NCI-H2227 (cell line): ENCODE measurements at regions not wholly inside any gene's neighbourhood (a gene's known extent, or its start where the extent isn't known, plus 50 kb on each side); places are given as distances from the start of the nearest gene placed in this dataset.

Experiments
- DNase-seq: peaks from one replicate; lab custom pipeline; 2025; ENCODE audit not compliant: unreplicated experiment; lab: John Stamatoyannopoulos, UW

- no peak for DNase-seq
Measured at GRCh38 chr11:119830400-119830799, 101.4 kb upstream of the NECTIN1 start.

- no peak for DNase-seq
Measured at GRCh38 chr11:119829402-119829801, 100.4 kb upstream of the NECTIN1 start.

- no peak for DNase-seq
Measured at GRCh38 chr11:119828819-119829218, 99.8 kb upstream of the NECTIN1 start.

- no peak for DNase-seq
Measured at GRCh38 chr11:119828006-119828405, 99.0 kb upstream of the NECTIN1 start.

GRCh38 chr11:119827113-119827512 is 98.1 kb upstream of the NECTIN1 start:
- no peak for DNase-seq

GRCh38 chr11:119823077-119823476 is 94.1 kb upstream of the NECTIN1 start:
- no peak for DNase-seq

- DNase-seq, result no peak
Measured at GRCh38 chr11:119816660-119817059, 87.7 kb upstream of the NECTIN1 start.

GRCh38 chr11:119814766-119815165 is 85.8 kb upstream of the NECTIN1 start:
- no peak for DNase-seq

GRCh38 chr11:119810478-119811232 is 81.7 kb upstream of the NECTIN1 start:
- DNase-seq, result no peak

GRCh38 chr11:119809346-119809745 is 80.3 kb upstream of the NECTIN1 start:
- DNase-seq, result no peak

- DNase-seq, result no peak
Measured at GRCh38 chr11:119808407-119809185, 79.6 kb upstream of the NECTIN1 start.

GRCh38 chr11:119807841-119808240 is 78.8 kb upstream of the NECTIN1 start:
- no peak for DNase-seq

GRCh38 chr11:119807402-119807801 is 78.4 kb upstream of the NECTIN1 start:
- DNase-seq, result no peak

- no peak for DNase-seq
Measured at GRCh38 chr11:119806064-119806915, 77.3 kb upstream of the NECTIN1 start.

- DNase-seq, result no peak
Measured at GRCh38 chr11:119805663-119806062, 76.7 kb upstream of the NECTIN1 start.

GRCh38 chr11:119804698-119805097 is 75.7 kb upstream of the NECTIN1 start:
- DNase-seq, result no peak

GRCh38 chr11:119803726-119804294 is 74.8 kb upstream of the NECTIN1 start:
- no peak for DNase-seq

- no peak for DNase-seq
Measured at GRCh38 chr11:119803139-119803538, 74.1 kb upstream of the NECTIN1 start.

GRCh38 chr11:119802670-119803069 is 73.7 kb upstream of the NECTIN1 start:
- no peak for DNase-seq

- DNase-seq, result no peak
Measured at GRCh38 chr11:119800619-119801018, 71.6 kb upstream of the NECTIN1 start.

- no peak for DNase-seq
Measured at GRCh38 chr11:119800171-119800570, 71.2 kb upstream of the NECTIN1 start.
